Muscle of leg (tissue), 3 donors: ENCODE measurements at regions not wholly inside any gene's neighbourhood (a gene's known extent, or its start where the extent isn't known, plus 50 kb on each side); places are given as distances from the start of the nearest gene placed in this dataset.
A peak's percentile ranks its signal among the peaks of the same experiment; 100 is the strongest.
"Not testable (repeated sequence)": the region's sequence is repeated elsewhere in the genome, so short reads cannot be mapped to it uniquely, and the experiment has no call there.

Experiments used
- DNase-seq: peaks from one replicate; pipeline ENCODE4 v3.0.0; 2013
- H3K27ac ChIP-seq: one replicate; pipeline ENCODE4 v1.5.1; 2013; ENCODE audit warnings: mild to moderate bottlenecking, low read length, control low read depth
- H3K27me3 ChIP-seq: one replicate; pipeline ENCODE4 v1.6.1; 2013; ENCODE audit warnings: low read length; ENCODE audit not compliant: control insufficient read depth, insufficient read depth
- H3K36me3 ChIP-seq: one replicate; pipeline ENCODE4 v1.6.1; 2013; ENCODE audit warnings: low read length; ENCODE audit not compliant: control insufficient read depth, insufficient read depth
- H3K4me1 ChIP-seq: one replicate; pipeline ENCODE4 v1.6.1; 2013; ENCODE audit warnings: low read length; ENCODE audit not compliant: control insufficient read depth, insufficient read depth
- H3K4me3 ChIP-seq: one replicate; pipeline ENCODE4 v1.5.1; 2013; ENCODE audit warnings: low read length, control low read depth
- H3K9me3 ChIP-seq: replicated peaks from 2 replicates; pipeline ENCODE4 v1.6.1; 2013; ENCODE audit warnings: low read depth, low read length; ENCODE audit not compliant: control insufficient read depth
- WGBS: methylation state at CpG from one replicate; pipeline ENCODE4 v1.1.5; 2013; ENCODE audit warnings: missing lambda C conversion rate; ENCODE audit not compliant: insufficient coverage; 5-methylcytosine and 5-hydroxymethylcytosine counted together

GRCh38 chr9:134568811-134569210, 72.8 kb upstream of the COL5A1 start:
- H3K36me3 ChIP-seq: no peaks in the 10 kb centered on the region
- WGBS: no CpG with 5 or more reads among the region's 3 CpGs
- H3K4me3 ChIP-seq: no peak overlapping the region
- H3K27me3 ChIP-seq: no peaks in the 10 kb centered on the region
- DNase-seq: no peak
- peaks cover 10% of the 10 kb centered on the region for H3K9me3 ChIP-seq
- peaks cover 42% of the 10 kb centered on the region for H3K4me1 ChIP-seq
- no peak overlapping the region for H3K27ac ChIP-seq

GRCh38 chr9:134569626-134570025, 72.0 kb upstream of the COL5A1 start:
- no peak for DNase-seq
- Histone ChIP-seq H3K9me3 (peaks cover 10% of the 10 kb centered on the region), H3K27me3 (no peaks in the 10 kb centered on the region), H3K36me3 (no peaks in the 10 kb centered on the region), H3K4me3 (no peak overlapping the region), H3K4me1 (peaks cover 38% of the 10 kb centered on the region), H3K27ac (peak overlapping the region; percentile 29)
- 93% methylated on average over 3 of the region's 7 CpGs for WGBS

- Histone ChIP-seq H3K36me3 (no peaks in the 10 kb centered on the region), H3K4me1 (peaks cover 35% of the 10 kb centered on the region), H3K27me3 (no peaks in the 10 kb centered on the region), H3K9me3 (peaks cover 10% of the 10 kb centered on the region), H3K4me3 (no peak overlapping the region), H3K27ac (peak overlapping the region; percentile 53)
- WGBS: 36% methylated on average over 7 of the region's 10 CpGs
- peak; percentile 76 for DNase-seq
These were observed 71.4 kb upstream of the COL5A1 start for GRCh38 chr9:134570151-134570621.

GRCh38 chr9:134570711-134571325, 70.8 kb upstream of the COL5A1 start:
- Histone ChIP-seq H3K27me3 (peaks cover 2% of the 10 kb centered on the region), H3K36me3 (no peaks in the 10 kb centered on the region), H3K27ac (peak overlapping the region; percentile 53), H3K9me3 (peaks cover 10% of the 10 kb centered on the region), H3K4me1 (peaks cover 37% of the 10 kb centered on the region), H3K4me3 (no peak overlapping the region)
- WGBS: 33% methylated on average over 9 of the region's 18 CpGs
- peak; percentile 50 for DNase-seq

- Histone ChIP-seq H3K36me3 (no peaks in the 10 kb centered on the region), H3K4me3 (no peak overlapping the region), H3K27me3 (peaks cover 3% of the 10 kb centered on the region), H3K27ac (peak overlapping the region; percentile 53), H3K4me1 (peaks cover 33% of the 10 kb centered on the region), H3K9me3 (peaks cover 10% of the 10 kb centered on the region)
- DNase-seq: no peak
- 62% methylated on average over 7 of the region's 12 CpGs for WGBS
These were observed 70.2 kb upstream of the COL5A1 start for GRCh38 chr9:134571326-134571931.

GRCh38 chr9:134571946-134572917, 69.4 kb upstream of the COL5A1 start:
- peak overlapping the region; percentile 53 for H3K27ac ChIP-seq
- H3K4me1 ChIP-seq: peaks cover 31% of the 10 kb centered on the region
- H3K4me3 ChIP-seq: no peak overlapping the region
- H3K27me3 ChIP-seq: peaks cover 4% of the 10 kb centered on the region
- peaks cover 7% of the 10 kb centered on the region for H3K9me3 ChIP-seq
- no peaks in the 10 kb centered on the region for H3K36me3 ChIP-seq
- DNase-seq: no peak
- whole genome bisulfite sequencing: 87% methylated on average over 14 of the region's 18 CpGs

- 66% methylated on average over 4 of the region's 6 CpGs for WGBS
These were observed 66.9 kb upstream of the COL5A1 start for GRCh38 chr9:134574686-134575085.

GRCh38 chr9:134575103-134575900, 66.3 kb upstream of the COL5A1 start:
- WGBS: 91% methylated on average over 11 of the region's 14 CpGs
- Histone ChIP-seq H3K36me3 (no peaks in the 10 kb centered on the region), H3K4me1 (peaks cover 23% of the 10 kb centered on the region), H3K9me3 (peaks cover 7% of the 10 kb centered on the region), H3K27ac (no peak overlapping the region), H3K4me3 (no peak overlapping the region), H3K27me3 (peaks cover 4% of the 10 kb centered on the region)
- no peak for DNase-seq

More at GRCh38 chr9:134574686-134575085, 66.9 kb upstream of the COL5A1 start:
- not testable (repeated sequence) for H3K27me3 ChIP-seq, H3K36me3 ChIP-seq, H3K9me3 ChIP-seq, DNase-seq, H3K27ac ChIP-seq, H3K4me3 ChIP-seq
- H3K4me1 ChIP-seq: peaks cover 30% of the 10 kb centered on the region

- 68% methylated on average over 1 of the region's 3 CpGs for WGBS
- H3K27me3 ChIP-seq: peaks cover 4% of the 10 kb centered on the region
These were observed 65.8 kb upstream of the COL5A1 start for GRCh38 chr9:134575901-134576176.

More at GRCh38 chr9:134575901-134576176, 65.8 kb upstream of the COL5A1 start:
- Histone ChIP-seq H3K27ac (no peak overlapping the region), H3K9me3 (peaks cover 7% of the 10 kb centered on the region), H3K4me1 (peaks cover 18% of the 10 kb centered on the region), H3K4me3 (no peak overlapping the region), H3K36me3 (no peaks in the 10 kb centered on the region)
- no peak for DNase-seq
